Fibroblast of skin of scalp (primary cell): ENCODE measurements at regions not wholly inside any gene's neighbourhood (a gene's known extent, or its start where the extent isn't known, plus 50 kb on each side); places are given as distances from the start of the nearest gene placed in this dataset.
"Not testable (repeated sequence)": the region's sequence is repeated elsewhere in the genome, so short reads cannot be mapped to it uniquely, and the experiment has no call there.

Experiments
- DNase-seq: peaks from one replicate; pipeline ENCODE4 v3.0.0-alpha.2; 2013

DNA sequence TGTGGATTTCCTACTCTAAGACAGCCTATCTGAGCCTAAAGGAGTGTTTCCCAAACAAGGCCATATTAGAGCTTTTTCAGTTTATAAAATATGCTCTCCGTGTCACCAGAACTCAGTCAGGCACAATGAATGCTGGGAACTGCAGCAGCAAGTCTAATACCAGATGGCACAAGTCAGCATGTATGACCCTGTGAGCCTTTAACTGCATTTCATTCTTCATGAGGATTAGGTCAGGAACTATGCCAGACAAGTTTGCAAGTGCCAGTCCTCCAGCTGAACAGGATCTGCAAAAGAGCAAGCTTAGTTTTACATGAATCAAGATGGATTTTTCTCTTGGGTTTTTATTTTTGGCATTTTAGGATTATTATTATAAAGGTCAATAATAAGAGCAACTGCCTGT, 66.7 kb upstream of the SAMD5 start:
- DNase-seq, result no peak

DNA sequence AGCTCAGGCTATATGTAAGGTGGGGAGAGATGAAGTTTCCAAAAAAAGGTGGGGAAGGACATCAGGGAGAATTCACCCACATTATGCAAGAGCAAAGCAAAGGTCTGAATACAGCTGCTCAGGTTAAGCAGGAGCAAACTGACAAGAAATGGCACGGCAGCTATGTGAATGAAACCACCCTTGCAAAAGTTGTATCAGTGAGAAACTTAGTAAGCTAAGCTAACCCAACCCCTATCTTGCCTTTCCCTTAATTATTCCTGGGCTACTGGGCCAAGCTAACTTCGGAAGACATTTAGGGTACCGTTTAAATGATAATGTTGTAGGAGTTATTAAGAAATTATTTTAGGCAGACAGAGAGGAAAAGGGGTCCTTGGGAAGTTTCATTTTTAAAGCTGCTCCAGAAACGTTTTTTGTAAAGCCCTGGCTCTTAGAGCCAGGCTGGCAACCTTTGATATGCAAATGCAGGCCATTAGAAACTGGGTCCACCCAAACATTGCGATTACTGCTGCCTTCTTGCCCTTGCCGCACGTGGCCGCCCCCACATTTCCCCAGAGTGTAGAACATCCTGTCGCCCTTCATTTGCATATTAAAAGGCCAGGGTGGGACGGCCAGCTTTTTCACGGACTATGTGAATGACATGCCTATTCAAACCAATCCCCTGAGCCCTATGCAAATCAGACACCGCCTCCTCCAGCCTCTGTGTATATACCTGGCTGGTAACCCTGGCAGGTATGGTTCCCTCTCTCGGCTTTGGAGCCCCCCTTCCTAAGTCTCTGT, 60.5 kb upstream of the SAMD5 start:
- DNase-seq, result no peak

DNA sequence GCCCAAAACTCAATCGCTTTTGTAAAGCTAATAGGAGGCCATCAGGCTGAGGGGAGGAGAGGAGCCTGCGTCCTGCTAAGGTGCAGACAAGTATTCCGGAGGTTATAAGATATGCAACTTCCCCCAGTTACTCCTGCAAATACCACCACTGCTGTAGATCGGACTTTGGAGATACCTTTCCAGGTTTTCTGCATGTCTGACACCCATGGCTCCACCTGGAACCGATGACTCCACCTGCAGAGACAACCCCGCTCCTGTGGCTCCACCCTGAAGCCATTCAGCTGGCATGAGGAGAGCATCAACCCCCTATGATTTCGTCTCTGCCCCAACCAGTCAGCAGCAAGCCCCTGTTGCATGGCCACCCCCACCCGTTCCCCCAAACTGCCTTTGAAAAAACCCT, 59.7 kb upstream of the SAMD5 start:
- no peak for DNase-seq

DNA sequence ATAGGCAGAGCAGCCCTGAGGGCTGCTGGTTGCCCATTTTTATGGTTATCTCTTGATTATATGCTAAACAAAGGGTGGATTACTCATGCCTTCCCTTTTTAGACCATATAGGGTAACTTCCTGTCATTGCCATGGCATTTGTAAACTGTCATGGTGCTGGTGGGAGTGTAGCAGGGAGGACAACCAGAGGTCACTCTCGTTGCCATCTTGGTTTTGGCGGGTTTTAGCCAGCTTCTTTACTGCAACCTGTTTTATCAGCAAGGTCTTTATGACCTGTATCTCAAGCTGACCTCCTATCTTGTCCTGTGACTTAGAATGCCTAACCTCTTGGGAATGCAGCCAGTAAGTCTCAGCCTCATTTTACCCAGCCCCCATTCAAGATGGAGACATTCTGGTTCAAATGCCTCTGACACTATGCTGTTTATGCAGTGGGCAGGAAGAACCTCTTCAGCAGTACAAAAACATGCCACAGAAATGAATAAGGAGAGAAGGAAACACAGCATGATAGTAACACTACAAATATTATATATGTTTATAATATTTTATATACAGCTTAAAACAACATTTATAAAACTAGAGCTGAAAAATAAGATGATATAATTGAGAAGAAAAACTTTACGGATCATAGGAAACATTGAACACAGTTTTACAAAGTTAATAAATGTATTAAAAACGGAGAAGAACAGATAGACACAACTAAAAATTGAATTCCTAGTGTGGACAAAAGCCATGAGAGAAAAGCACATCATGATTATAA, 58.9 kb upstream of the SAMD5 start:
- peak; percentile 4 for DNase-seq

DNA sequence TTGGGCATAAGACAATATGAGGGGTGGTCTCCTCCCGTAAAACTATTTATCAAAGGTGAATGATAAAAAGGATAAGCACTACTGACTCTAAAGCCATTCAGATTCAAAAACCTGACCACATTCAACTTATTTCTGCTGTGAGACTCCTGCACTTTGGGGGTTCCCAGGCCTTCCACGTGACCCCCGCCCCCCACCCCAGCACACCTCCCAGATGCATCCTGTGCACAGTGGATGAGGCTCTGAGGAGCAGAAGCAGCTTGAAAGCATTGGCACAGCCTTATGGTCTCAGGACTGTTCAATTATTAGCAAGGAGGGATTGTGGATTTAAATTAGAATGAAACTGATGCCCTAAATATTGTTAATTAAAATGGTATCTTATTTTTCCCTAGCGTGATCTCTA, 55.1 kb upstream of the SAMD5 start:
- DNase-seq, result no peak

DNA sequence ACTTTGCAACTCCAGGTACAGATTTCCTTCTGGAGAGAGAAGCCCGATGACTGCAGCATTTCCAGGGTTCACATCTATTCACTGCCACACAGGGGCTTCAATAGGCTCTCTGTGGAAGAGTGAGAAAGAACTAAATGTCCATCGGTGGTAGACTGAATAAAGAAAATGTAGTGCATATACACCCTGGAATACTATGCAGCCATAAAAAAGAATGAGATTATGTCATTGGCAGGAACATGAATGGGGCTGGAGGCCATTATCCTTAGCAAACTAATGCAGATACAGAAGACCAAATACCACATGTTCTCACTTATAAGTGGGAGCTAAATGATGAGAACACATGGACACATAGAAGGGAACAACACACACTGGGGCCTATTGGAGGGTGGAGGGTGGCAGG, 53.6 kb upstream of the SAMD5 start:
- DNase-seq, result not testable (repeated sequence)
